Natural killer cell (primary cell): ENCODE measurements at regions not wholly inside any gene's neighbourhood (a gene's known extent, or its start where the extent isn't known, plus 50 kb on each side); places are given as distances from the start of the nearest gene placed in this dataset.

Experiments used
- ATAC-seq, 3 donors: fragments of 150-1000 bp in 2 of 3; fragments of 200-7000 bp in 1 of 3; cut with Tn5 transposase; 1 replicate in 1 of 3; 2 replicates in 2 of 3; pipeline ENCODE4 v1.10.0; 2021; ENCODE audit warnings: mild to moderate bottlenecking in 2 of 3, moderate library complexity in 2 of 3
- DNase-seq, 2 donors: peaks; one replicate each; pipeline versions ENCODE4 v3.0.0 to v3.0.0-alpha.2; 2013 to 2021; ENCODE audit warnings: mixed read lengths in 1 of 2
- H3K27ac ChIP-seq: one replicate; pipeline ENCODE4 v1.5.1; 2013; ENCODE audit warnings: mild to moderate bottlenecking, low read length
- H3K27me3 ChIP-seq: one replicate; pipeline ENCODE4 v1.6.1; 2013; ENCODE audit warnings: low read length; ENCODE audit not compliant: control insufficient read depth, insufficient read depth
- H3K36me3 ChIP-seq: one replicate; pipeline ENCODE4 v1.6.1; 2013; ENCODE audit warnings: low read length; ENCODE audit not compliant: control insufficient read depth, insufficient read depth
- H3K4me1 ChIP-seq: one replicate; pipeline ENCODE4 v1.6.1; 2013; ENCODE audit warnings: low read length; ENCODE audit not compliant: control insufficient read depth, insufficient read depth
- H3K4me3 ChIP-seq: one replicate; pipeline ENCODE4 v1.5.1; 2013; ENCODE audit warnings: low read length
- H3K9me3 ChIP-seq: one replicate; pipeline ENCODE4 v1.6.1; 2013; ENCODE audit warnings: low read length; ENCODE audit not compliant: control insufficient read depth, insufficient read depth
- H3K27ac Mint-ChIP-seq, 2 donors: one replicate each; pipeline ENCODE4 v1.8.0; 2022; ENCODE audit warnings: mild to moderate bottlenecking in 2 of 2, mixed read lengths in 2 of 2, moderate library complexity in 1 of 2
- H3K27me3 Mint-ChIP-seq, 2 donors: one replicate each; pipeline ENCODE4 v1.8.0; 2022; ENCODE audit warnings: low read depth in 2 of 2, mixed read lengths in 2 of 2
- H3K36me3 Mint-ChIP-seq: one replicate; pipeline ENCODE4 v1.8.0; 2022; ENCODE audit warnings: mixed read lengths
- H3K4me1 Mint-ChIP-seq, 2 donors: one replicate each; pipeline ENCODE4 v1.8.0; 2022; ENCODE audit warnings: mixed read lengths in 2 of 2
- H3K4me3 Mint-ChIP-seq: one replicate; pipeline ENCODE4 v1.8.0; 2022; ENCODE audit warnings: mild to moderate bottlenecking, moderate library complexity, mixed read lengths
- H3K9me3 Mint-ChIP-seq, 2 donors: one replicate each; pipeline ENCODE4 v1.8.0; 2022; ENCODE audit warnings: mixed read lengths in 2 of 2
- WGBS: methylation state at CpG from one replicate; pipeline ENCODE4 v1.1.7; 2013; ENCODE audit warnings: missing lambda C conversion rate; ENCODE audit not compliant: insufficient coverage; 5-methylcytosine and 5-hydroxymethylcytosine counted together
- intact Hi-C: fragments of 100-400 bp; cut with micrococcal nuclease; formaldehyde crosslinking; loops from one replicate; pipeline ENCODE4 v1.14.2; 2022
- TF ChIP-seq, protein P1 (sequence below): fragments of 200-600 bp; IDR thresholded peaks from one replicate; pipeline ENCODE4 v1.8.0; 2022; ENCODE audit warnings: antibody characterized with exemption

DNA sequence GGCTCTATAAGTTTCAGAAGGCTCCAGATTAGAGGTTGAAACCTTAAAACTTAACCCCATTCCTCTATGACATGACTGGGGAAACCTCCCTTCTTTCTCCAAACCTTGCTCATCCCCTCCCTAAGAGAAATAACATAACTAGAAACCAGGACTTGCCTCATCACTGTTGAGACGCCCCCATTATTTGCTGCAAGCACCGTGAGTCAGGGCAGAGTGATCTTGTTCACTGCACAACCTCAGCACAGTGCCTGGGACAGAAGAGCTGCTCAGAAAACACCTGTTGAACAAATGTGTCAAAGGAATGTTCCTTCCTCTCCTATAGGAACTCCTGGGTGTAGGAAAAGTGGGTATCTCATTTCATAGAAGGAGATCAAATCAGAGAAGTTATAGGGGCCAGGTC is 132.7 kb upstream of the CTAGE1 start:
- no peak for ATAC-seq
- H3K27me3 Mint-ChIP-seq: peaks cover 3 to 20% of the 10 kb centered on the region in 2 donors
- no peaks in the 10 kb centered on the region for H3K9me3 Mint-ChIP-seq
- Histone ChIP-seq H3K36me3 (no peaks in the 10 kb centered on the region), H3K9me3 (no peaks in the 10 kb centered on the region), H3K27ac (no peak overlapping the region), H3K27me3 (peaks cover 3% of the 10 kb centered on the region), H3K4me3 (no peak overlapping the region), H3K4me1 (no peaks in the 10 kb centered on the region)
- peaks cover 5% of the 10 kb centered on the region in 2 donors for H3K4me1 Mint-ChIP-seq
- WGBS: 80% methylated on average over 2 of the region's 2 CpGs
- H3K36me3 Mint-ChIP-seq: no peaks in the 10 kb centered on the region
- TF ChIP-seq, protein P1, sequence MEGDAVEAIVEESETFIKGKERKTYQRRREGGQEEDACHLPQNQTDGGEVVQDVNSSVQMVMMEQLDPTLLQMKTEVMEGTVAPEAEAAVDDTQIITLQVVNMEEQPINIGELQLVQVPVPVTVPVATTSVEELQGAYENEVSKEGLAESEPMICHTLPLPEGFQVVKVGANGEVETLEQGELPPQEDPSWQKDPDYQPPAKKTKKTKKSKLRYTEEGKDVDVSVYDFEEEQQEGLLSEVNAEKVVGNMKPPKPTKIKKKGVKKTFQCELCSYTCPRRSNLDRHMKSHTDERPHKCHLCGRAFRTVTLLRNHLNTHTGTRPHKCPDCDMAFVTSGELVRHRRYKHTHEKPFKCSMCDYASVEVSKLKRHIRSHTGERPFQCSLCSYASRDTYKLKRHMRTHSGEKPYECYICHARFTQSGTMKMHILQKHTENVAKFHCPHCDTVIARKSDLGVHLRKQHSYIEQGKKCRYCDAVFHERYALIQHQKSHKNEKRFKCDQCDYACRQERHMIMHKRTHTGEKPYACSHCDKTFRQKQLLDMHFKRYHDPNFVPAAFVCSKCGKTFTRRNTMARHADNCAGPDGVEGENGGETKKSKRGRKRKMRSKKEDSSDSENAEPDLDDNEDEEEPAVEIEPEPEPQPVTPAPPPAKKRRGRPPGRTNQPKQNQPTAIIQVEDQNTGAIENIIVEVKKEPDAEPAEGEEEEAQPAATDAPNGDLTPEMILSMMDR: no peak
- intact Hi-C loops: no loop called here
- no peak for DNase-seq
- H3K4me3 Mint-ChIP-seq: no peak overlapping the region
- no peak overlapping the region for H3K27ac Mint-ChIP-seq

DNA sequence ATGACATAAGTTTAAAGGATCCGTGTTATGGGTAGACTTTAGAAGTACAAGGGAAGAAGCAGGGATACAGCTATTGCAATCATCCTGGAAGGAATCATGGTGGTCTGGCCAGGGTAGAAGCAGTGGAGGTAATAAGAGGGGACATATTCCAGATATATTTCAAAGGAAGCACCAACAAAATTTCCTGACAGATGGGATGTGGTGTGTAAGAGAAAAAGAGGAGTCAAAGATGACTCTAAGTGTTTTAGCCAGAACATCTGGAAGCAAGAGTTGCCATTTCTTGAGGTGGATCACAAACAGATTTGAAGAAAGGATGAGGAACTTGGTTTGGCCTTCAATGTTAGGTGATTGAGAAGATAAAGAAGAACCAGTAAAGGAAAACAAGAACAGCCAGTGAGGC is 133.1 kb upstream of the CTAGE1 start:
- Histone ChIP-seq H3K9me3 (no peaks in the 10 kb centered on the region), H3K4me1 (no peaks in the 10 kb centered on the region), H3K27ac (no peak overlapping the region), H3K4me3 (no peak overlapping the region), H3K36me3 (no peaks in the 10 kb centered on the region), H3K27me3 (peaks cover 3% of the 10 kb centered on the region)
- peaks cover 3 to 20% of the 10 kb centered on the region in 2 donors for H3K27me3 Mint-ChIP-seq
- no peak overlapping the region for H3K4me3 Mint-ChIP-seq
- TF ChIP-seq, protein P1: no peak
- H3K9me3 Mint-ChIP-seq: no peaks in the 10 kb centered on the region
- ATAC-seq (no peak), DNase-seq (no peak)
- no peak overlapping the region for H3K27ac Mint-ChIP-seq
- WGBS: 92% methylated on average over 1 of the region's 1 CpG
- intact Hi-C loops: no loop called here
- H3K36me3 Mint-ChIP-seq: no peaks in the 10 kb centered on the region
- peaks cover under 1% of the 10 kb centered on the region in 2 donors for H3K4me1 Mint-ChIP-seq

DNA sequence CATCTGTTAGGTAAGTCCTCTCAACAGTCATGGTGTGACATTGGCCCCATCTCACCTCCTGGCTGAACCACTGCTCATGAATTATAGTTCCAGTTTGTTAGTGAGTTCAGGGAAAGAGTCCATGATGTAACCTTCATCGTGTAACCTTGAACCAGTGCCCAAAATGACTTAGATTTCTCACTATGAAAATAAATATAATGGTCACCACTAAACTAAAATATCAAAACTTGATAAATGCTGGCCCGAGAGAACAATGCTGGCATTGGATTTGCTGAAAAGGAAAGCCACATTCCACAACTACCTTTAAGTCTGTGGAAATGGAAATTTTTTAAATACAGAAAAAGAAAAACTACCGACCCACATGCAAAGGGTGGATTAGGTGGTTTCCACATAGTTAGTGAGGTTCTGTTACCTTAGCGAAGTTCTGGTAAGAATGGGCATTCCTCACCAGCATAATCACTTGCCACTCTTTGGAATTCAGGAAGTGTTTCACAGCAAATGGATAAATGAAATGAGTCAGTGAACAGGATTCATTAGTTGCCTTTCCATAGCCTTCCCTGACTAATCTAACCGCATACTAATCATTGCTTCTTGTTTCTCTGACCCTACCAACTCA is 133.9 kb upstream of the CTAGE1 start:
- Mint-ChIP-seq H3K4me3 (no peak overlapping the region), H3K4me1 (no peaks in the 10 kb centered on the region), H3K36me3 (no peaks in the 10 kb centered on the region), H3K9me3 (no peaks in the 10 kb centered on the region), H3K27me3 (peaks cover 4 to 27% of the 10 kb centered on the region in 2 donors), H3K27ac (no peak overlapping the region)
- Histone ChIP-seq H3K27ac (no peak overlapping the region), H3K4me3 (no peak overlapping the region), H3K27me3 (peaks cover 3% of the 10 kb centered on the region), H3K36me3 (no peaks in the 10 kb centered on the region), H3K4me1 (no peaks in the 10 kb centered on the region), H3K9me3 (no peaks in the 10 kb centered on the region)
- DNase-seq (no peak), ATAC-seq (no peak)
- intact Hi-C loops: no loop called here
- TF ChIP-seq, protein P1: no peak
- 89% methylated on average over 3 of the region's 5 CpGs for WGBS

DNA sequence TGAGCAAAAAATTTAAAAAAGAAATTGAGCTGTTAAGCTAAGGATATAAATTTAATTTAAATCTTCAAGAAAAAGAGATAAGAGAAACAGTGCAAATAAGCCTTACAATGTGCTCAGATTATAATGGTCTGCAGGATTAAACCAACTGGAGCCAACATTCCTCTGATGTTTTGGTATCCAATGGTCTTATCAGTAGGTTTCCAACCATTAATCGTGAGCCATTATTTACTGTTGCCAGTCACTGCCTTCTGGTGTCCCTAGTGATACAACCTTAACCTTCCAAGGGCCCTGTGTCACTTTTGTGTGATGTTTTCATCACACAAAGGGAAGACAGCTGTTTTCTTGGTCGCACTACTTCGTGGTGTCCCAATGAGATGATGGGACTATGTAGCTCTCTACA is 134.5 kb upstream of the CTAGE1 start:
- no peak for DNase-seq
- peaks cover 3% of the 10 kb centered on the region for H3K27me3 ChIP-seq
- intact Hi-C loops: no loop called here
- H3K27ac ChIP-seq: no peak overlapping the region
- no peak for ATAC-seq
- H3K9me3 ChIP-seq: no peaks in the 10 kb centered on the region
- no peak overlapping the region for H3K4me3 Mint-ChIP-seq
- WGBS: 73% methylated on average over 3 of the region's 3 CpGs
- no peaks in the 10 kb centered on the region for H3K36me3 Mint-ChIP-seq
- no peaks in the 10 kb centered on the region for H3K36me3 ChIP-seq
- no peaks in the 10 kb centered on the region for H3K4me1 ChIP-seq
- H3K4me3 ChIP-seq: no peak overlapping the region
- H3K27me3 Mint-ChIP-seq: peaks cover 10 to 33% of the 10 kb centered on the region in 2 donors
- H3K27ac Mint-ChIP-seq: no peak overlapping the region
- TF ChIP-seq, protein P1: no peak
- no peaks in the 10 kb centered on the region for H3K4me1 Mint-ChIP-seq
- H3K9me3 Mint-ChIP-seq: no peaks in the 10 kb centered on the region
